ENCODE measurements at regions not wholly inside any gene's neighbourhood (a gene's known extent, or its start where the extent isn't known, plus 50 kb on each side); places are given as distances from the start of the nearest gene placed in this dataset.
"Not testable (repeated sequence)": the region's sequence is repeated elsewhere in the genome, so short reads cannot be mapped to it uniquely, and the experiment has no call there.

- H3K27ac Mint-ChIP-seq; H3K9me3 Mint-ChIP-seq; H3K4me3 Mint-ChIP-seq; H3K4me1 Mint-ChIP-seq; DNase-seq (ENCODE audit: low spot score in 2 of 2, unreplicated experiment in 2 of 2); H3K36me3 Mint-ChIP-seq: not testable (repeated sequence)
- H3K27me3 Mint-ChIP-seq (ENCODE audit: low read depth), result peaks cover 53% of the 10 kb centered on the region
Measured at GRCh38 chr7:6882321-6882721, 56.2 kb upstream of the CCZ1B start.

- not testable (repeated sequence) for H3K4me1 Mint-ChIP-seq; H3K9me3 Mint-ChIP-seq; H3K27ac Mint-ChIP-seq; DNase-seq (ENCODE audit: low spot score in 2 of 2, unreplicated experiment in 2 of 2); H3K4me3 Mint-ChIP-seq; H3K36me3 Mint-ChIP-seq
- peaks cover 56% of the 10 kb centered on the region for H3K27me3 Mint-ChIP-seq (ENCODE audit: low read depth)
Measured at GRCh38 chr7:6883756-6884155, 57.7 kb upstream of the CCZ1B start.

GRCh38 chr7:6886198-6886597, 60.1 kb upstream of the CCZ1B start:
- no peak for TF ChIP-seq CTCF (IDR thresholded peaks at IDR 0.05; ENCODE audit: unreplicated experiment)
- Mint-ChIP-seq H3K4me3 (no peak overlapping the region), H3K27ac (no peak overlapping the region), H3K36me3 (no peaks in the 10 kb centered on the region), H3K27me3 (ENCODE audit: low read depth) (peaks cover 39% of the 10 kb centered on the region), H3K4me1 (no peaks in the 10 kb centered on the region), H3K9me3 (no peaks in the 10 kb centered on the region)
- no peak for DNase-seq (ENCODE audit: low spot score in 2 of 2, unreplicated experiment in 2 of 2)

- H3K4me1 Mint-ChIP-seq; H3K27ac Mint-ChIP-seq; DNase-seq (ENCODE audit: low spot score in 2 of 2, unreplicated experiment in 2 of 2); H3K9me3 Mint-ChIP-seq; H3K36me3 Mint-ChIP-seq; H3K4me3 Mint-ChIP-seq: not testable (repeated sequence)
- H3K27me3 Mint-ChIP-seq (ENCODE audit: low read depth), result peaks cover 21% of the 10 kb centered on the region
Measured at GRCh38 chr7:6888267-6889045, 62.4 kb upstream of the CCZ1B start.

GRCh38 chr7:6889252-6889812, 63.3 kb upstream of the CCZ1B start:
- no peaks in the 10 kb centered on the region for H3K4me1 Mint-ChIP-seq
- no peak overlapping the region for H3K27ac Mint-ChIP-seq
- H3K9me3 Mint-ChIP-seq, result no peaks in the 10 kb centered on the region
- no peak overlapping the region for H3K4me3 Mint-ChIP-seq
- DNase-seq (ENCODE audit: low spot score in 2 of 2, unreplicated experiment in 2 of 2), result no peak
- H3K27me3 Mint-ChIP-seq (ENCODE audit: low read depth), result peaks cover 18% of the 10 kb centered on the region
- TF ChIP-seq CTCF (IDR thresholded peaks at IDR 0.05; ENCODE audit: unreplicated experiment), result no peak
- H3K36me3 Mint-ChIP-seq, result no peaks in the 10 kb centered on the region

- H3K4me3 Mint-ChIP-seq; H3K27me3 Mint-ChIP-seq (ENCODE audit: low read depth); H3K36me3 Mint-ChIP-seq; H3K9me3 Mint-ChIP-seq; DNase-seq (ENCODE audit: low spot score in 2 of 2, unreplicated experiment in 2 of 2); H3K27ac Mint-ChIP-seq; H3K4me1 Mint-ChIP-seq: not testable (repeated sequence)
Measured at GRCh38 chr7:6902097-6902518, 76.0 kb upstream of the CCZ1B start.

GRCh38 chr7:6903289-6903688, 77.2 kb upstream of the CCZ1B start:
- DNase-seq (ENCODE audit: low spot score in 2 of 2, unreplicated experiment in 2 of 2); H3K27me3 Mint-ChIP-seq (ENCODE audit: low read depth); H3K4me1 Mint-ChIP-seq; H3K27ac Mint-ChIP-seq; H3K9me3 Mint-ChIP-seq; H3K36me3 Mint-ChIP-seq; H3K4me3 Mint-ChIP-seq: not testable (repeated sequence)

GRCh38 chr7:6903792-6904191, 77.7 kb upstream of the CCZ1B start:
- not testable (repeated sequence) for H3K27me3 Mint-ChIP-seq (ENCODE audit: low read depth); H3K9me3 Mint-ChIP-seq; H3K36me3 Mint-ChIP-seq; H3K4me1 Mint-ChIP-seq; H3K4me3 Mint-ChIP-seq; DNase-seq (ENCODE audit: low spot score in 2 of 2, unreplicated experiment in 2 of 2); H3K27ac Mint-ChIP-seq

GRCh38 chr7:6917258-6917657, 91.2 kb upstream of the CCZ1B start:
- Mint-ChIP-seq H3K9me3 (no peaks in the 10 kb centered on the region), H3K4me3 (no peak overlapping the region), H3K4me1 (peaks cover 5% of the 10 kb centered on the region), H3K27me3 (ENCODE audit: low read depth) (peaks cover 24% of the 10 kb centered on the region), H3K27ac (no peak overlapping the region), H3K36me3 (no peaks in the 10 kb centered on the region)
- TF ChIP-seq CTCF (IDR thresholded peaks at IDR 0.05; ENCODE audit: unreplicated experiment), result no peak
- no peak for DNase-seq (ENCODE audit: low spot score in 2 of 2, unreplicated experiment in 2 of 2)

- not testable (repeated sequence) for H3K36me3 Mint-ChIP-seq, H3K27ac Mint-ChIP-seq
Measured at GRCh38 chr7:6919169-6919568, 93.1 kb upstream of the CCZ1B start.

GRCh38 chr7:6924523-6924922, 98.4 kb upstream of the CCZ1B start:
- not testable (repeated sequence) for H3K4me3 Mint-ChIP-seq; H3K27me3 Mint-ChIP-seq (ENCODE audit: low read depth); DNase-seq (ENCODE audit: low spot score in 2 of 2, unreplicated experiment in 2 of 2); H3K27ac Mint-ChIP-seq; H3K4me1 Mint-ChIP-seq; H3K9me3 Mint-ChIP-seq; H3K36me3 Mint-ChIP-seq

More at GRCh38 chr7:6919169-6919568, 93.1 kb upstream of the CCZ1B start:
- DNase-seq (ENCODE audit: low spot score in 2 of 2, unreplicated experiment in 2 of 2); H3K9me3 Mint-ChIP-seq; H3K4me3 Mint-ChIP-seq; H3K4me1 Mint-ChIP-seq: not testable (repeated sequence)
- peaks cover 24% of the 10 kb centered on the region for H3K27me3 Mint-ChIP-seq (ENCODE audit: low read depth)

All from mesothelial cell of epicardium (in vitro differentiated cells).